CD4-positive, alpha-beta T cell (primary cell): ENCODE measurements at regions not wholly inside any gene's neighbourhood (a gene's known extent, or its start where the extent isn't known, plus 50 kb on each side); places are given as distances from the start of the nearest gene placed in this dataset.

ENCODE experiments used
- ATAC-seq: fragments of 200-7000 bp; cut with Tn5 transposase; one replicate; pipeline ENCODE4 v1.10.0; 2022; ENCODE audit warnings: mild to moderate bottlenecking; ENCODE audit not compliant: poor library complexity
- CTCF ChIA-PET: fragments of 350-600 bp; sonication (Branson Sonifier 250); formaldehyde crosslinking; loops from one replicate; lab custom pipeline; 2021; ENCODE audit warnings: antibody characterized with exemption, inconsistent platforms; lab: Charles Lee
- POLR2A ChIA-PET: fragments of 350-600 bp; sonication (Branson Sonifier 250); formaldehyde crosslinking; loops from one replicate; lab custom pipeline; 2021; ENCODE audit warnings: antibody characterized with exemption, inconsistent platforms; lab: Charles Lee
- DNase-seq, 14 experiments: peaks; one replicate each; pipeline ENCODE4 v3.0.0-alpha.2; 2013 to 2020; ENCODE audit warnings: mixed read lengths in 2 of 14
- H3K27ac ChIP-seq, 2 donors: one replicate each; pipeline versions ENCODE4 v1.5.1 to v1.7.0; 2013; ENCODE audit warnings: low read length in 2 of 2, low read depth in 1 of 2, mild to moderate bottlenecking in 1 of 2
- H3K27me3 ChIP-seq, 2 experiments: 1 replicate in 1 of 2; 2 replicates in 1 of 2; pipeline versions ENCODE4 v1.6.1 to v1.7.0; 2013; ENCODE audit warnings: low read length in 2 of 2, control low read depth in 1 of 2, mild to moderate bottlenecking in 1 of 2, moderate library complexity in 1 of 2; ENCODE audit not compliant: insufficient read depth in 2 of 2, control insufficient read depth in 1 of 2
- H3K36me3 ChIP-seq: one replicate; pipeline ENCODE4 v1.6.1; 2013; ENCODE audit warnings: low read length, control low read depth; ENCODE audit not compliant: insufficient read depth
- H3K4me1 ChIP-seq: one replicate; pipeline ENCODE4 v1.6.1; 2013; ENCODE audit warnings: low read length, control low read depth; ENCODE audit not compliant: insufficient read depth
- H3K4me3 ChIP-seq: one replicate; pipeline ENCODE4 v1.5.1; 2013; ENCODE audit warnings: mild to moderate bottlenecking, low read length, moderate library complexity
- H3K9me3 ChIP-seq, 2 experiments: 1 replicate in 1 of 2; 2 replicates in 1 of 2; pipeline versions ENCODE4 v1.6.1 to v1.7.0; 2013; ENCODE audit warnings: low read length in 2 of 2, mild to moderate bottlenecking in 2 of 2, control low read depth in 1 of 2, moderate library complexity in 1 of 2; ENCODE audit not compliant: control insufficient read depth in 1 of 2, insufficient read depth in 1 of 2
- H3K27ac Mint-ChIP-seq: one replicate; pipeline ENCODE4 v1.8.0; 2020; ENCODE audit warnings: mixed read lengths
- H3K27me3 Mint-ChIP-seq: one replicate; pipeline ENCODE4 v1.8.0; 2021; ENCODE audit warnings: mixed read lengths
- H3K36me3 Mint-ChIP-seq: one replicate; pipeline ENCODE4 v1.8.0; 2021; ENCODE audit warnings: low read depth, mixed read lengths
- H3K4me1 Mint-ChIP-seq: one replicate; pipeline ENCODE4 v1.8.0; 2021; ENCODE audit warnings: low read depth, mixed read lengths
- H3K4me3 Mint-ChIP-seq: one replicate; pipeline ENCODE4 v1.8.0; 2020; ENCODE audit warnings: mild to moderate bottlenecking, mixed read lengths
- H3K9me3 Mint-ChIP-seq: one replicate; pipeline ENCODE4 v1.8.0; 2020; ENCODE audit warnings: mixed read lengths
- intact Hi-C, 2 experiments: fragments of 100-400 bp; cut with DNase I in 1 of 2; cut with micrococcal nuclease in 1 of 2; formaldehyde crosslinking; loops; one replicate each; pipeline versions ENCODE4 v1.15.1 to v1.9.0; 2023 to 2025; cut with DNase I, micrococcal nuclease
- TF ChIP-seq, protein P1 (sequence below): fragments of 200-600 bp; IDR thresholded peaks from one replicate; pipeline ENCODE4 v1.8.0; 2022; ENCODE audit warnings: antibody characterized with exemption, mild to moderate bottlenecking

DNA sequence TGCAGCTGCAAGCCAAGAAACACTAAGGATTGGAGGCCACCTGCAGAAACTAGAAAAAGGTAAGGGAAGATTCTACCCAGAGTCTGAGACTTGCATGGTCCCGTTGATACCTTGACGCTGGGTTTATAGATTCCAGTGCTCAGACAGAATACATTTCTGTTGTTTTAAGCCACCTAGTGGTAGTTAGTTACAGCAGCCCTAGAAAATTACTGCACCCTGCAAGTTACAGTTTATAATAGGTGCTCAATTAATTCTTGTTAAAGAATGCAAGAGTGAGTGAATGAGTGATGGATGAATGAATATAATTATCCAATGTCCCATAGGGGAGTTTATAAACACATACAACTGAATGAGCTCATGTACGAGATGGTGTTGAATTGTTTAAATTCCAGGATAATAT, 453.1 kb upstream of the SLC35B3 start:
- Mint-ChIP-seq H3K4me1 (no peaks in the 10 kb centered on the region), H3K4me3 (no peak overlapping the region), H3K36me3 (no peaks in the 10 kb centered on the region), H3K9me3 (no peaks in the 10 kb centered on the region), H3K27ac (no peak overlapping the region), H3K27me3 (no peaks in the 10 kb centered on the region)
- Histone ChIP-seq H3K4me3 (no peak overlapping the region), H3K4me1 (no peaks in the 10 kb centered on the region), H3K27me3 (no peaks in the 10 kb centered on the region), H3K36me3 (no peaks in the 10 kb centered on the region), H3K9me3 (no peaks in the 10 kb centered on the region), H3K27ac (no peak overlapping the region)
- CTCF ChIA-PET = no interaction called here
- POLR2A ChIA-PET = no interaction called here
- intact Hi-C loops = no loop called here
- DNase-seq = no peak
- ATAC-seq = no peak
- TF ChIP-seq, protein P1, sequence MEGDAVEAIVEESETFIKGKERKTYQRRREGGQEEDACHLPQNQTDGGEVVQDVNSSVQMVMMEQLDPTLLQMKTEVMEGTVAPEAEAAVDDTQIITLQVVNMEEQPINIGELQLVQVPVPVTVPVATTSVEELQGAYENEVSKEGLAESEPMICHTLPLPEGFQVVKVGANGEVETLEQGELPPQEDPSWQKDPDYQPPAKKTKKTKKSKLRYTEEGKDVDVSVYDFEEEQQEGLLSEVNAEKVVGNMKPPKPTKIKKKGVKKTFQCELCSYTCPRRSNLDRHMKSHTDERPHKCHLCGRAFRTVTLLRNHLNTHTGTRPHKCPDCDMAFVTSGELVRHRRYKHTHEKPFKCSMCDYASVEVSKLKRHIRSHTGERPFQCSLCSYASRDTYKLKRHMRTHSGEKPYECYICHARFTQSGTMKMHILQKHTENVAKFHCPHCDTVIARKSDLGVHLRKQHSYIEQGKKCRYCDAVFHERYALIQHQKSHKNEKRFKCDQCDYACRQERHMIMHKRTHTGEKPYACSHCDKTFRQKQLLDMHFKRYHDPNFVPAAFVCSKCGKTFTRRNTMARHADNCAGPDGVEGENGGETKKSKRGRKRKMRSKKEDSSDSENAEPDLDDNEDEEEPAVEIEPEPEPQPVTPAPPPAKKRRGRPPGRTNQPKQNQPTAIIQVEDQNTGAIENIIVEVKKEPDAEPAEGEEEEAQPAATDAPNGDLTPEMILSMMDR = no peak

DNA sequence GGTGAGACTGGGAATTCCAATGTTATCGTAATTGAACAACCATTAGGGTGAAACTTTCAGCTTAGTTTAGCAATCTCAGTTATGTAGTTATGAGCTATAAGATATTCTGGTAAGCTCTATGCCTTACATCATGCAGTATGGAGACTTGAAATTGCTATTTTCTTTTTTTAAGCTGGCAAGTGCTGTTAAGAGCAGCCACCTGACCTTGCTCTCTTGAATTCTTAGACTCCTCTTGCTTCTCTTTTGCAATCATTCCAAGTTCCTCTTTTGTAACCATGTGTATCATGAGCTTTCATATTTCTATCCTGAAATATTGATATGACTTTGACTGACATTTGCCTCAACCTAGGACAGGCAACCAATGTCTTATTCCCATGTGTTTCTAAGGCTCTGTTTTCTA, 446.3 kb upstream of the SLC35B3 start:
- ATAC-seq = no peak
- CTCF ChIA-PET = no interaction called here

DNA sequence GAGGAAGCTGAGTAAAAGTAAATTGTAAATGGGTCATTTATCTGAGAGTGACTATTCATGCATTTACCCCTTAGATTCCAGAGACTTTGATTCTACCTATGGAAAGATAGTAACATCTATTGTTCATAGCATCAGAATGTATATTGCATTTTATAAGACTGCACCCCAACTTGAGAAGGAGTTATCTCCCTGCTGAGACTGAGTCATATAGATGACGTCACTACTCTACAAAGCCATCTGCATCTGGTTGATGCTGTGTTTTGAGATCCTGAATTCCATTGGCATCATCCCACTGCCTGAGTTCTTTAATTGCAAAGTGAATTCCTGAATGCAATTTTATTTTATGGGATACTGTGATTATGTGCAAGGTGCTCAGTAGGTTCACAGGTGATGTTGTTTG, 444.0 kb upstream of the SLC35B3 start:
- Histone ChIP-seq H3K4me1 (no peaks in the 10 kb centered on the region), H3K4me3 (no peak overlapping the region), H3K9me3 (no peaks in the 10 kb centered on the region), H3K27ac (no peak overlapping the region), H3K27me3 (no peaks in the 10 kb centered on the region), H3K36me3 (no peaks in the 10 kb centered on the region)
- ChIA-PET POLR2A (no interaction called here), CTCF (no interaction called here)
- Mint-ChIP-seq H3K36me3 (no peaks in the 10 kb centered on the region), H3K9me3 (no peaks in the 10 kb centered on the region), H3K4me1 (no peaks in the 10 kb centered on the region), H3K4me3 (no peak overlapping the region), H3K27me3 (no peaks in the 10 kb centered on the region), H3K27ac (no peak overlapping the region)
- intact Hi-C loops = no loop called here
- no peak for ATAC-seq
- TF ChIP-seq, protein P1 = no peak
- no peak for DNase-seq

More for the DNA sequence above, 446.3 kb upstream of the SLC35B3 start:
- Histone ChIP-seq H3K4me3 (no peak overlapping the region), H3K36me3 (no peaks in the 10 kb centered on the region), H3K27ac (no peak overlapping the region), H3K9me3 (no peaks in the 10 kb centered on the region), H3K27me3 (no peaks in the 10 kb centered on the region), H3K4me1 (no peaks in the 10 kb centered on the region)
- Mint-ChIP-seq H3K4me3 (no peak overlapping the region), H3K27ac (no peak overlapping the region), H3K27me3 (no peaks in the 10 kb centered on the region), H3K9me3 (no peaks in the 10 kb centered on the region), H3K36me3 (no peaks in the 10 kb centered on the region), H3K4me1 (no peaks in the 10 kb centered on the region)
- no peak for DNase-seq
- intact Hi-C loops = no loop called here
- POLR2A ChIA-PET = no interaction called here
- TF ChIP-seq, protein P1 = no peak
